GM12873 (cell line): ENCODE measurements at regions not wholly inside any gene's neighbourhood (a gene's known extent, or its start where the extent isn't known, plus 50 kb on each side); places are given as distances from the start of the nearest gene placed in this dataset.

Source experiments
- CTCF ChIP-seq: IDR thresholded peaks from 2 replicates; pipeline ENCODE4 v1.5.1; 2012; ENCODE audit warnings: low read depth, mild to moderate bottlenecking, moderate library complexity, low read length, control low read depth; ENCODE audit not compliant: insufficient read depth; ENCODE audit errors: missing control alignments

- no peak for TF ChIP-seq CTCF
These were observed 640.5 kb downstream of the ZPLD1 start for GRCh38 chr3:103075282-103075681.

DNA sequence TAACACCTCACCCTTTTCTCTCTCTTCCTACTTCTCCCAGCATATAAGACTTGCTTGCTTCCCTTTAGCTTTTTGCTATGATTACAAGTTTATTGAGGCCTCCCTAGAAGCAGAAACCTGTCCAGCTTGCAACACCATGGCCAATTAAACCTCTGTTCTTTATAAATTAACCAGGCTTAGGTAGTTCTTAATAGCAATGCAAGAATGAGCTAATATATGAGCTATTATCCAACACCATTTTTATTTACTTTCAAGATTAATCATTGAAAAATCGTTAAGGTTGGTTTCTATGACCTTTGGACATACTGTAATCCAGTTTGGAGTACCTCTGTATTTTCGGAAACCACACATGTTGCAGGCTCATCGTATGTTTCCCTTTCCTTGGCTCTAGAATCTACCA lies 643.1 kb downstream of the ZPLD1 start:
- TF ChIP-seq CTCF = no peak

DNA sequence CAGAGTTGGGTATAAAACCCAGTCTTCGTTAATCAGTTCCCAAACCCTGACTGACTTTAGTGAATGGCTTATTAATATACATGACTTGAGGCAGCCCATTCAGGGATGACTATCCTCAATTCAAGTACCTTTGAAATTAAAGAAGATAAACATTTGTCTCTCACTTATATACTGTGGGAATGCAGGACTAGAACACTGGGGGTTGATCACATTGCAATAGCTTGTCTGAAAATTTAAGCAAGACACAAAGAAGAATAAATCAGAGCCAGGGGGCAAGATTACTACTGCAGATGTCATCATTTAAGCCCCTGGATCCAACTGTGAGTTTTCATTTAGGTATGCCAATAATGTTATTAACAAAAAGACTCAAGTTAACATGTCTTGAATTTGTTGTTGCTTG lies 647.7 kb downstream of the ZPLD1 start:
- no peak for TF ChIP-seq CTCF

- TF ChIP-seq CTCF = no peak
These were observed 649.2 kb downstream of the ZPLD1 start for GRCh38 chr3:103083848-103084631.

DNA sequence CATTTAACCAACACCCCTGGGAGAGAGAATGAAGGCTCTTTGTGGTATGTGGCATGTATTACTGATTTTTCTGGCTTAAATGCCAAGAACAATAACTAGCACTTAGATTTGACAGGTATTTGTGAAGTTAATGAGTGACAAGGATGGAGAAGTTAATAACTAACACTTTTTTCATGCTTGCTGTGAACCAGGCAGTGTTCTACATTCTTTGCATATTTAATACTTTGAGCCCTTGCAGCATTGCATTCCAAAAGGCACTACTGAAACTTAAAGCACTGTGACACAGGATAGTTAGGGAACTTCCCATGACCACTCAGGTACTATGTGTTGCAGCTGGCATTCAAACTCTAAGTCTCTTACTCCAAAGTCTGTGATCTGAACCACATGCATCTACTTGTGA lies 650.6 kb downstream of the ZPLD1 start:
- TF ChIP-seq CTCF = no peak

GRCh38 chr3:103089758-103090157 lies 654.9 kb downstream of the ZPLD1 start:
- no peak for TF ChIP-seq CTCF

GRCh38 chr3:103105206-103105605 lies 670.4 kb downstream of the ZPLD1 start:
- TF ChIP-seq CTCF = no peak

- TF ChIP-seq CTCF = no peak
These were observed 677.5 kb downstream of the ZPLD1 start for GRCh38 chr3:103112273-103112672.
